ENCODE measurements at regions not wholly inside any gene's neighbourhood (a gene's known extent, or its start where the extent isn't known, plus 50 kb on each side); places are given as distances from the start of the nearest gene placed in this dataset.

DNA sequence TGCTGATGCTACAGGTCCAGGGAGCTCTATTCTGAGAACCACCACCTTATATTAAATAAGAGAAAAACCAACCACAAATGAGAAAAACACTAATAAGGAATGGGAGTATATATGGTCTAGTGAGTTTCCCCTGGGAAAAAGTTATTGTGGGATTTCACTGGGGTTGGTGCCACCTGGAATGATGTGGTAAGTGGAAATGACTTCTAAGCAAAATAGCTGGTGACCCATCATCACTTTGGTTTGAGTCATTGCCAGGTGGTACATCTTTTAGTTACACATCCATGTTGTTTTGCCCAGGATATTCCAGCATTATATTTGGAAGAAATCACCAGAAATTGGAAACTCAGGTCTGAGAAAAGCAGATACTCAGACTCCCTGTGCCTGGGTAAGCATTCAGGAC is 437.3 kb downstream of the DTWD2 start:
- H3K4me1 ChIP-seq (ENCODE audit: low read length): no peaks in the 10 kb centered on the region
- H3K9me2 ChIP-seq (replicated peaks; ENCODE audit: insufficient read depth, low read length): no peaks in the 10 kb centered on the region
- H3K27me3 ChIP-seq (replicated peaks; ENCODE audit: insufficient read depth, low read length): no peaks in the 10 kb centered on the region
- no peaks in the 10 kb centered on the region for H3F3A ChIP-seq (ENCODE audit: insufficient read depth, low read length)
- H3K4me2 ChIP-seq (ENCODE audit: low read depth, low read length): no peak overlapping the region
- H3K9ac ChIP-seq (ENCODE audit: low read length): no peak overlapping the region
- no peaks in the 10 kb centered on the region for H3K79me2 ChIP-seq (ENCODE audit: low read length)
- DNase-seq: no peak
- H3K27ac ChIP-seq (ENCODE audit: low read length): no peak overlapping the region
- H3K36me3 ChIP-seq (replicated peaks; ENCODE audit: insufficient read depth, low read length): no peaks in the 10 kb centered on the region
- H3K9me3 ChIP-seq (replicated peaks; ENCODE audit: insufficient read depth, low read length): no peaks in the 10 kb centered on the region
- H3K4me3 ChIP-seq (ENCODE audit: low read length): no peak overlapping the region
- H4K20me1 ChIP-seq (ENCODE audit: insufficient read depth, low read length): no peaks in the 10 kb centered on the region
- TF ChIP-seq EZH2 (optimal IDR thresholded peaks at IDR 0.05; ENCODE audit: low read depth, low read length) (no peak), EZH2phosphoT487 (IDR thresholded peaks at IDR 0.05; ENCODE audit: low read length) (no peak)
- TF ChIP-seq, protein P1, sequence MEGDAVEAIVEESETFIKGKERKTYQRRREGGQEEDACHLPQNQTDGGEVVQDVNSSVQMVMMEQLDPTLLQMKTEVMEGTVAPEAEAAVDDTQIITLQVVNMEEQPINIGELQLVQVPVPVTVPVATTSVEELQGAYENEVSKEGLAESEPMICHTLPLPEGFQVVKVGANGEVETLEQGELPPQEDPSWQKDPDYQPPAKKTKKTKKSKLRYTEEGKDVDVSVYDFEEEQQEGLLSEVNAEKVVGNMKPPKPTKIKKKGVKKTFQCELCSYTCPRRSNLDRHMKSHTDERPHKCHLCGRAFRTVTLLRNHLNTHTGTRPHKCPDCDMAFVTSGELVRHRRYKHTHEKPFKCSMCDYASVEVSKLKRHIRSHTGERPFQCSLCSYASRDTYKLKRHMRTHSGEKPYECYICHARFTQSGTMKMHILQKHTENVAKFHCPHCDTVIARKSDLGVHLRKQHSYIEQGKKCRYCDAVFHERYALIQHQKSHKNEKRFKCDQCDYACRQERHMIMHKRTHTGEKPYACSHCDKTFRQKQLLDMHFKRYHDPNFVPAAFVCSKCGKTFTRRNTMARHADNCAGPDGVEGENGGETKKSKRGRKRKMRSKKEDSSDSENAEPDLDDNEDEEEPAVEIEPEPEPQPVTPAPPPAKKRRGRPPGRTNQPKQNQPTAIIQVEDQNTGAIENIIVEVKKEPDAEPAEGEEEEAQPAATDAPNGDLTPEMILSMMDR (IDR thresholded peaks at IDR 0.05; ENCODE audit: low read length): no peak
- no peak overlapping the region for H2AFZ ChIP-seq (ENCODE audit: low read length)

DNA sequence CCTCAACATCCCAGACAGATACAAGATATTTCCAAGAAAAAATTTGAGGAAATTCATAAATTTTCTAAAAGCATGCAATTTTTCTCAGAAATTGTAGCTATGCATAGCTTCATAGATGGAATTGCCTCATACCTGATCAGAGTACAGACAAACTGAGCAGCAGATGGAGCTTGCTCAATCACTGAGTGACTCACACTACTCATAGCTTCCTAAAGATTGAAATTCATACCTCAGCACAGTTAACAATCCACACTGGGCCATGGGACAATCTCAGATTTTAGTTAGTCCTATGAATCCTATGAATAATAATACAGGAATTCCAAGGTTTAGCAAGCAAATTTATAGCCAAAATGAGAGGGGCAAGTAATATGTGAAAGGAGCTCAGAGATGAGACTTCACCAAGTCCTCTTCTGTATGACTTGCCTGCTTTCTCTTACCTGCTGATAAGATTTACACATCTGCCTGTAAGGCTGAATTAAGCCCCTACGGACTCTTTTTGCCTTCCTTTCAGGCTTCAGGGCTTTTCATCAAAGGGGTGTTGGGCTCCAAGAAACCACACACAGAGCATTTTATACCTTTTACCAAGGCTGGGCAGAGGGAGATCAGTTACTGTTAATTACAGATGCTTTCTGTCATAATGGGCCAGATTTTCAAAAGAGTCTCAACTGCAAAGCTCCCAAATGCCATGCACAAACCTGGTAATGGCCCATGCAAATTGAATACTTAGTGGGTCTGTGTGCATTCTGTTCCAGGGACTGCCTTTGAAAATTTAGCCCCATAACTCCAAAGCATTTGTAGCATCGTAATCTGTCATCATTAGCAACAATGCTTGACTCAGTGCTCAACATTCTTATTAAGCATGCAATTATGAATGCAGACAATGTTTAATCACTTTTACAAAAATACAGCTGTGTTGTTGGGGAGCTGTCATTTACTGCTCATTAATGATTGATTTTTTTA is 439.3 kb downstream of the DTWD2 start:
- H3K9me3 ChIP-seq (replicated peaks; ENCODE audit: insufficient read depth, low read length): no peaks in the 10 kb centered on the region
- no peaks in the 10 kb centered on the region for H3K36me3 ChIP-seq (replicated peaks; ENCODE audit: insufficient read depth, low read length)
- no peaks in the 10 kb centered on the region for H4K20me1 ChIP-seq (ENCODE audit: insufficient read depth, low read length)
- H3K4me2 ChIP-seq (ENCODE audit: low read depth, low read length): no peak overlapping the region
- no peak for DNase-seq
- H3K9me2 ChIP-seq (replicated peaks; ENCODE audit: insufficient read depth, low read length): no peaks in the 10 kb centered on the region
- TF ChIP-seq EZH2phosphoT487 (IDR thresholded peaks at IDR 0.05; ENCODE audit: low read length) (no peak), EZH2 (optimal IDR thresholded peaks at IDR 0.05; ENCODE audit: low read depth, low read length) (no peak)
- TF ChIP-seq, protein P1 (IDR thresholded peaks at IDR 0.05; ENCODE audit: low read length): no peak
- H3K27me3 ChIP-seq (replicated peaks; ENCODE audit: insufficient read depth, low read length): no peaks in the 10 kb centered on the region
- no peaks in the 10 kb centered on the region for H3K4me1 ChIP-seq (ENCODE audit: low read length)
- no peaks in the 10 kb centered on the region for H3K79me2 ChIP-seq (ENCODE audit: low read length)
- no peaks in the 10 kb centered on the region for H3F3A ChIP-seq (ENCODE audit: insufficient read depth, low read length)
- H3K27ac ChIP-seq (ENCODE audit: low read length): no peak overlapping the region
- H2AFZ ChIP-seq (ENCODE audit: low read length): no peak overlapping the region
- H3K9ac ChIP-seq (ENCODE audit: low read length): no peak overlapping the region
- H3K4me3 ChIP-seq (ENCODE audit: low read length): no peak overlapping the region

DNA sequence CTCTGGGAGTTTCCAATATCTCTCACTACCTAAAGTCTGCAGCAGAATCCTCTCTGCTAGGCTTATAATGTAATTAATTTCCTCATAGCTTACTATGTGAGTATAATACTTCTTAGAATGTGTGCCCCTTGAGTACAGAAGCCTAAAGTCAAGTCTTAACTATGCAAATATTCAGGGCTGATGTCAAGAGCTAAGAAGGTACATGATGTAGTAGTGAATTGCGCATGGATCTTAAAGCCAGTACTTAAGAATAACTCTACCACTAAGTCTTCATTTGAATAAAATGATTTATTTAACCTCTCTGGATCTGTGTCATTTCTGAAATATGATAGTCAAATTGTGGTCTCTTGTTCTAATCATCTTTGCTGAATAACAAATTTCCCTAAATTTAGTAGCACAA is 442.9 kb downstream of the DTWD2 start:
- H4K20me1 ChIP-seq (ENCODE audit: insufficient read depth, low read length): no peaks in the 10 kb centered on the region
- H3F3A ChIP-seq (ENCODE audit: insufficient read depth, low read length): no peaks in the 10 kb centered on the region
- H3K9me3 ChIP-seq (replicated peaks; ENCODE audit: insufficient read depth, low read length): no peaks in the 10 kb centered on the region
- no peaks in the 10 kb centered on the region for H3K36me3 ChIP-seq (replicated peaks; ENCODE audit: insufficient read depth, low read length)
- no peaks in the 10 kb centered on the region for H3K4me1 ChIP-seq (ENCODE audit: low read length)
- H3K79me2 ChIP-seq (ENCODE audit: low read length): no peaks in the 10 kb centered on the region
- H2AFZ ChIP-seq (ENCODE audit: low read length): no peak overlapping the region
- H3K27ac ChIP-seq (ENCODE audit: low read length): no peak overlapping the region
- no peak for TF ChIP-seq EZH2phosphoT487 (IDR thresholded peaks at IDR 0.05; ENCODE audit: low read length)
- TF ChIP-seq, protein P1 (IDR thresholded peaks at IDR 0.05; ENCODE audit: low read length): no peak
- no peak for TF ChIP-seq EZH2 (optimal IDR thresholded peaks at IDR 0.05; ENCODE audit: low read depth, low read length)
- no peak for DNase-seq
- no peak overlapping the region for H3K4me2 ChIP-seq (ENCODE audit: low read depth, low read length)
- H3K9ac ChIP-seq (ENCODE audit: low read length): no peak overlapping the region
- no peak overlapping the region for H3K4me3 ChIP-seq (ENCODE audit: low read length)
- H3K9me2 ChIP-seq (replicated peaks; ENCODE audit: insufficient read depth, low read length): no peaks in the 10 kb centered on the region
- no peaks in the 10 kb centered on the region for H3K27me3 ChIP-seq (replicated peaks; ENCODE audit: insufficient read depth, low read length)
